Panc1 (cell line): ENCODE measurements at regions not wholly inside any gene's neighbourhood (a gene's known extent, or its start where the extent isn't known, plus 50 kb on each side); places are given as distances from the start of the nearest gene placed in this dataset.

Experiments used
- POLR2AphosphoS5 ChIP-seq: IDR thresholded peaks from 2 replicates; pipeline ENCODE4 v1.6.1; 2012; ENCODE audit warnings: mild to moderate bottlenecking, low read depth, low read length, moderate library complexity
- TCF7L2 ChIP-seq: IDR thresholded peaks from 2 replicates; pipeline ENCODE4 v1.6.1; 2011; ENCODE audit warnings: mild to moderate bottlenecking, low read depth, low read length, inconsistent platforms
- TF ChIP-seq, protein P1 (sequence below), 2 experiments: IDR thresholded peaks; 2 replicates each; pipeline ENCODE4 v1.6.1; 2011 to 2012; ENCODE audit warnings: low read depth in 2 of 2, control low read depth in 1 of 2, low read length in 1 of 2, mild to moderate bottlenecking in 1 of 2, moderate library complexity in 1 of 2; ENCODE audit not compliant: insufficient read depth in 1 of 2
- TF ChIP-seq, protein P2 (sequence below): fragments of 450-650 bp; IDR thresholded peaks from 2 replicates; pipeline ENCODE4 v1.5.1; 2017; ENCODE audit warnings: mild to moderate bottlenecking

DNA sequence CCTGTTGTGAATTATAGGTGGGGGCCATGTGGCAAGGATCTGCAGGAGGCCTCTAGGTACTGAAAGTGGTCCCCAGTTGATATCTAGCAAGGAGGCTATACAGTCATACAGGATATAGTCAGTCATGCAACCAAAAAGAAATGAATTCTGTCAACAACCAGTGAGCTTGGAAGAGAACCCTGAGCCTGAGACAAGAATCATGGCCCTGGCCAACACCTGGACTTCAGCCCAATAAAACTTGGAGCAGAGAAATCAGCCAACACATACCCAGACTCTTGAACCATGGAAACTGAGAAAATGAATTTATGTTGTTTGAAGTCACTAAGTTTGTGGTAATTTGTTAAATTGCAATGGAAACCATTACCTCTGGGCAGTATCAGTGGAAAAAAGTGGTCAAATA is 370.2 kb downstream of the KIF16B start:
- no peak for TF ChIP-seq POLR2AphosphoS5
- TF ChIP-seq, protein P1, sequence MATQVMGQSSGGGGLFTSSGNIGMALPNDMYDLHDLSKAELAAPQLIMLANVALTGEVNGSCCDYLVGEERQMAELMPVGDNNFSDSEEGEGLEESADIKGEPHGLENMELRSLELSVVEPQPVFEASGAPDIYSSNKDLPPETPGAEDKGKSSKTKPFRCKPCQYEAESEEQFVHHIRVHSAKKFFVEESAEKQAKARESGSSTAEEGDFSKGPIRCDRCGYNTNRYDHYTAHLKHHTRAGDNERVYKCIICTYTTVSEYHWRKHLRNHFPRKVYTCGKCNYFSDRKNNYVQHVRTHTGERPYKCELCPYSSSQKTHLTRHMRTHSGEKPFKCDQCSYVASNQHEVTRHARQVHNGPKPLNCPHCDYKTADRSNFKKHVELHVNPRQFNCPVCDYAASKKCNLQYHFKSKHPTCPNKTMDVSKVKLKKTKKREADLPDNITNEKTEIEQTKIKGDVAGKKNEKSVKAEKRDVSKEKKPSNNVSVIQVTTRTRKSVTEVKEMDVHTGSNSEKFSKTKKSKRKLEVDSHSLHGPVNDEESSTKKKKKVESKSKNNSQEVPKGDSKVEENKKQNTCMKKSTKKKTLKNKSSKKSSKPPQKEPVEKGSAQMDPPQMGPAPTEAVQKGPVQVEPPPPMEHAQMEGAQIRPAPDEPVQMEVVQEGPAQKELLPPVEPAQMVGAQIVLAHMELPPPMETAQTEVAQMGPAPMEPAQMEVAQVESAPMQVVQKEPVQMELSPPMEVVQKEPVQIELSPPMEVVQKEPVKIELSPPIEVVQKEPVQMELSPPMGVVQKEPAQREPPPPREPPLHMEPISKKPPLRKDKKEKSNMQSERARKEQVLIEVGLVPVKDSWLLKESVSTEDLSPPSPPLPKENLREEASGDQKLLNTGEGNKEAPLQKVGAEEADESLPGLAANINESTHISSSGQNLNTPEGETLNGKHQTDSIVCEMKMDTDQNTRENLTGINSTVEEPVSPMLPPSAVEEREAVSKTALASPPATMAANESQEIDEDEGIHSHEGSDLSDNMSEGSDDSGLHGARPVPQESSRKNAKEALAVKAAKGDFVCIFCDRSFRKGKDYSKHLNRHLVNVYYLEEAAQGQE (IDR thresholded peaks at IDR 0.05; ENCODE audit: insufficient read depth in 1 of 2, low read depth in 2 of 2, low read length in 1 of 2): no peak
- TF ChIP-seq, protein P2, sequence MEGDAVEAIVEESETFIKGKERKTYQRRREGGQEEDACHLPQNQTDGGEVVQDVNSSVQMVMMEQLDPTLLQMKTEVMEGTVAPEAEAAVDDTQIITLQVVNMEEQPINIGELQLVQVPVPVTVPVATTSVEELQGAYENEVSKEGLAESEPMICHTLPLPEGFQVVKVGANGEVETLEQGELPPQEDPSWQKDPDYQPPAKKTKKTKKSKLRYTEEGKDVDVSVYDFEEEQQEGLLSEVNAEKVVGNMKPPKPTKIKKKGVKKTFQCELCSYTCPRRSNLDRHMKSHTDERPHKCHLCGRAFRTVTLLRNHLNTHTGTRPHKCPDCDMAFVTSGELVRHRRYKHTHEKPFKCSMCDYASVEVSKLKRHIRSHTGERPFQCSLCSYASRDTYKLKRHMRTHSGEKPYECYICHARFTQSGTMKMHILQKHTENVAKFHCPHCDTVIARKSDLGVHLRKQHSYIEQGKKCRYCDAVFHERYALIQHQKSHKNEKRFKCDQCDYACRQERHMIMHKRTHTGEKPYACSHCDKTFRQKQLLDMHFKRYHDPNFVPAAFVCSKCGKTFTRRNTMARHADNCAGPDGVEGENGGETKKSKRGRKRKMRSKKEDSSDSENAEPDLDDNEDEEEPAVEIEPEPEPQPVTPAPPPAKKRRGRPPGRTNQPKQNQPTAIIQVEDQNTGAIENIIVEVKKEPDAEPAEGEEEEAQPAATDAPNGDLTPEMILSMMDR: no peak
- TF ChIP-seq TCF7L2: no peak
